ENCODE measurements at regions not wholly inside any gene's neighbourhood (a gene's known extent, or its start where the extent isn't known, plus 50 kb on each side); places are given as distances from the start of the nearest gene placed in this dataset.
"Not testable (repeated sequence)": the region's sequence is repeated elsewhere in the genome, so short reads cannot be mapped to it uniquely, and the experiment has no call there.

- FAIRE-seq = no peak
- no peak for DNase-seq (ENCODE audit: insufficient read length, low spot score)
Observed at GRCh38 chr16:76796978-76797377, 394.0 kb upstream of the MON1B start.

GRCh38 chr16:76797457-76797856, 393.5 kb upstream of the MON1B start:
- FAIRE-seq (no peak), DNase-seq (ENCODE audit: insufficient read length, low spot score) (no peak)

GRCh38 chr16:76800196-76800595, 390.8 kb upstream of the MON1B start:
- DNase-seq (ENCODE audit: insufficient read length, low spot score) (no peak), FAIRE-seq (no peak)

GRCh38 chr16:76801357-76801756, 389.6 kb upstream of the MON1B start:
- DNase-seq (ENCODE audit: insufficient read length, low spot score) (no peak), FAIRE-seq (no peak)

- DNase-seq (ENCODE audit: insufficient read length, low spot score) (no peak), FAIRE-seq (no peak)
Observed at GRCh38 chr16:76816475-76816874, 374.5 kb upstream of the MON1B start.

- DNase-seq (ENCODE audit: insufficient read length, low spot score) (no peak), FAIRE-seq (no peak)
Observed at GRCh38 chr16:76818606-76819181, 372.3 kb upstream of the MON1B start.

- FAIRE-seq (no peak), DNase-seq (ENCODE audit: insufficient read length, low spot score) (no peak)
Observed at GRCh38 chr16:76819226-76819916, 371.6 kb upstream of the MON1B start.

- FAIRE-seq = no peak
Observed at GRCh38 chr16:76824221-76824620, 366.8 kb upstream of the MON1B start.

GRCh38 chr16:76824791-76825190, 366.2 kb upstream of the MON1B start:
- DNase-seq (ENCODE audit: insufficient read length, low spot score) (no peak), FAIRE-seq (no peak)

More at GRCh38 chr16:76824221-76824620, 366.8 kb upstream of the MON1B start:
- no peak for DNase-seq (ENCODE audit: insufficient read length, low spot score)

GRCh38 chr16:76835339-76835738, 355.7 kb upstream of the MON1B start:
- FAIRE-seq = no peak

GRCh38 chr16:76835779-76836300, 355.1 kb upstream of the MON1B start:
- FAIRE-seq = no peak
- DNase-seq (ENCODE audit: insufficient read length, low spot score) = no peak

More at GRCh38 chr16:76835339-76835738, 355.7 kb upstream of the MON1B start:
- DNase-seq (ENCODE audit: insufficient read length, low spot score) = no peak

GRCh38 chr16:76837872-76838271, 353.1 kb upstream of the MON1B start:
- FAIRE-seq = no peak
- no peak for DNase-seq (ENCODE audit: insufficient read length, low spot score)

GRCh38 chr16:76854234-76854633, 336.8 kb upstream of the MON1B start:
- no peak for DNase-seq (ENCODE audit: insufficient read length, low spot score)
- no peak for FAIRE-seq

GRCh38 chr16:76856112-76856511, 334.9 kb upstream of the MON1B start:
- no peak for FAIRE-seq
- DNase-seq (ENCODE audit: insufficient read length, low spot score) = no peak

- no peak for FAIRE-seq
Observed at GRCh38 chr16:76857402-76857801, 333.6 kb upstream of the MON1B start.

GRCh38 chr16:76862901-76863300, 328.1 kb upstream of the MON1B start:
- FAIRE-seq = no peak
- no peak for DNase-seq (ENCODE audit: insufficient read length, low spot score)

More at GRCh38 chr16:76857402-76857801, 333.6 kb upstream of the MON1B start:
- DNase-seq (ENCODE audit: insufficient read length, low spot score) = no peak

GRCh38 chr16:76866994-76867393, 324.0 kb upstream of the MON1B start:
- FAIRE-seq (no peak), DNase-seq (ENCODE audit: insufficient read length, low spot score) (no peak)

- DNase-seq (ENCODE audit: insufficient read length, low spot score) (no peak), FAIRE-seq (no peak)
Observed at GRCh38 chr16:76875898-76876297, 315.1 kb upstream of the MON1B start.

- no peak for DNase-seq (ENCODE audit: insufficient read length, low spot score)
- no peak for FAIRE-seq
Observed at GRCh38 chr16:76879420-76879819, 311.6 kb upstream of the MON1B start.

- DNase-seq (ENCODE audit: insufficient read length, low spot score); FAIRE-seq: not testable (repeated sequence)
Observed at GRCh38 chr16:76880523-76880922, 310.5 kb upstream of the MON1B start.

GRCh38 chr16:76882105-76882504, 308.9 kb upstream of the MON1B start:
- DNase-seq (ENCODE audit: insufficient read length, low spot score) (no peak), FAIRE-seq (no peak)

GRCh38 chr16:76883076-76883475, 307.9 kb upstream of the MON1B start:
- FAIRE-seq (no peak), DNase-seq (ENCODE audit: insufficient read length, low spot score) (no peak)

Data from GM19239 (cell line).